Ovary (tissue), 3 donors: ENCODE measurements at regions not wholly inside any gene's neighbourhood (a gene's known extent, or its start where the extent isn't known, plus 50 kb on each side); places are given as distances from the start of the nearest gene placed in this dataset.

ENCODE experiments used
- EP300 ChIP-seq: sonication (generic); formaldehyde crosslinking; IDR thresholded peaks from one replicate; pipeline ENCODE4 v1.6.1; 2017; ENCODE audit warnings: antibody characterized with exemption
- POLR2A ChIP-seq: fragments of 450-650 bp; IDR thresholded peaks from one replicate; pipeline ENCODE4 v1.6.1; 2017; ENCODE audit warnings: antibody characterized with exemption, mild to moderate bottlenecking, moderate library complexity
- TF ChIP-seq, protein P1 (sequence below), 3 donors: fragments of 450-650 bp in 2 of 3; fragments of 200-600 bp in 1 of 3; IDR thresholded peaks; one replicate each; pipeline versions ENCODE4 v1.5.1 to v1.8.0; 2016 to 2022; ENCODE audit warnings: antibody characterized with exemption in 3 of 3, mild to moderate bottlenecking in 1 of 3
- donor health status: DM: no; HTN: no; CAD: no.

DNA sequence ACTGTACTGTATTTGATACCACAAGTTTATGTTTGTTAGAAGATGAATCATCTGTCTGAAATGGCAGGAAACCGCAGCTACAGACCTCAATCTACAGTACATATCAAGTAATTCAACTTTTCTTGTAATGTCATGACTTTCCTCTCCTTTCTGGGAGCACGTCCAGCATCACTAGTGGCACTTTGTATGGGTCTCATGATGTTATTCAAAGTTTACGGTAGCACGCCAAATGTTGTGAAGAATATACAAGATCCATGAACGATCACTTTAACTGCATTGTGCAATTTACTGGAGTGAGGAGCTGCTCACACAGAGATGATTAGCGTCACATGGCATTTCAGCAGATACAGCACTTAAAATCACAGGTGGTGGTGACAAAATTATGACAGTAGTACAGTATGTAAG lies 257.8 kb upstream of the GNAI1 start:
- TF ChIP-seq, protein P1, sequence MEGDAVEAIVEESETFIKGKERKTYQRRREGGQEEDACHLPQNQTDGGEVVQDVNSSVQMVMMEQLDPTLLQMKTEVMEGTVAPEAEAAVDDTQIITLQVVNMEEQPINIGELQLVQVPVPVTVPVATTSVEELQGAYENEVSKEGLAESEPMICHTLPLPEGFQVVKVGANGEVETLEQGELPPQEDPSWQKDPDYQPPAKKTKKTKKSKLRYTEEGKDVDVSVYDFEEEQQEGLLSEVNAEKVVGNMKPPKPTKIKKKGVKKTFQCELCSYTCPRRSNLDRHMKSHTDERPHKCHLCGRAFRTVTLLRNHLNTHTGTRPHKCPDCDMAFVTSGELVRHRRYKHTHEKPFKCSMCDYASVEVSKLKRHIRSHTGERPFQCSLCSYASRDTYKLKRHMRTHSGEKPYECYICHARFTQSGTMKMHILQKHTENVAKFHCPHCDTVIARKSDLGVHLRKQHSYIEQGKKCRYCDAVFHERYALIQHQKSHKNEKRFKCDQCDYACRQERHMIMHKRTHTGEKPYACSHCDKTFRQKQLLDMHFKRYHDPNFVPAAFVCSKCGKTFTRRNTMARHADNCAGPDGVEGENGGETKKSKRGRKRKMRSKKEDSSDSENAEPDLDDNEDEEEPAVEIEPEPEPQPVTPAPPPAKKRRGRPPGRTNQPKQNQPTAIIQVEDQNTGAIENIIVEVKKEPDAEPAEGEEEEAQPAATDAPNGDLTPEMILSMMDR (IDR thresholded peaks at IDR 0.05), result no peak
- TF ChIP-seq EP300, result no peak
- TF ChIP-seq POLR2A, result no peak
